ENCODE measurements at regions not wholly inside any gene's neighbourhood (a gene's known extent, or its start where the extent isn't known, plus 50 kb on each side); places are given as distances from the start of the nearest gene placed in this dataset.

DNA sequence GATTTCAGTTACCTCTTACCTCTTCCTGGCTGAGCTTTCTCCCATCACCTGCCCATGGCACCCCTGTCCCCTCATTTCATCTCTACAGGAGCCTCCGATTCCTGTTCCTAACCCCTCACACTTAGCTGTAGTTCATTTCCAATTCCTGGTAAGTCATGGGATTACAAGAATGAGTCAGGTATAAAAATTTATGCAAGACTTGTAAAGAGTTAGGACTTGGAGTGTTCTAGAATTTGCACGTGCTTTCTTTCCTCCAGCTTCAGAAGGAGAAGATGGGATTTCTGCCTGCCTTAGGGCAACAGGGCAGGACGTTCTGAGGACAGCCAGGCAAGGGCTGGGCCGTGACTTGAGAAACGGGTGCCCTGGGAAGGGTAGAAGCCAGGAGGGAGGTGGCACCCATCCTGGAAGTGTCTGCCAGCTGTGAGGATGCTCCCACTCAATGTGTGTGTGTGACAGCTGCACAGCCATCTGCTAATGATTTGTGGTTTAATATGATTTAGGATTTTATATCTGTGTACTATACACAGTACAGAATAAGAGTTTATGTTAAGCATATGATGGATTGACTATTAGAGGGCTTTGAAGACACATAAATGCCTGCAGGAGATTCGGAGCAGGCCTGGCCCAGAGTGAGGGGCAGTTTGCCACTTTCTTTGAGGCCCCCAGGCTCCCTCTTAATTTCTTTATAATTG, 81.5 kb upstream of the VIPR2 start:
- H3K27ac ChIP-seq (replicated peaks) = no peak overlapping the region
- no peaks in the 10 kb centered on the region for H3K9me3 ChIP-seq (replicated peaks)
- H3K4me3 ChIP-seq = no peak overlapping the region
- no peak for DNase-seq
- intact Hi-C loops (cut with micrococcal nuclease) = no loop called here
- peaks cover 5% of the 10 kb centered on the region for H3K4me1 ChIP-seq
- no peaks in the 10 kb centered on the region for H3K36me3 ChIP-seq
- TF ChIP-seq, protein P1, sequence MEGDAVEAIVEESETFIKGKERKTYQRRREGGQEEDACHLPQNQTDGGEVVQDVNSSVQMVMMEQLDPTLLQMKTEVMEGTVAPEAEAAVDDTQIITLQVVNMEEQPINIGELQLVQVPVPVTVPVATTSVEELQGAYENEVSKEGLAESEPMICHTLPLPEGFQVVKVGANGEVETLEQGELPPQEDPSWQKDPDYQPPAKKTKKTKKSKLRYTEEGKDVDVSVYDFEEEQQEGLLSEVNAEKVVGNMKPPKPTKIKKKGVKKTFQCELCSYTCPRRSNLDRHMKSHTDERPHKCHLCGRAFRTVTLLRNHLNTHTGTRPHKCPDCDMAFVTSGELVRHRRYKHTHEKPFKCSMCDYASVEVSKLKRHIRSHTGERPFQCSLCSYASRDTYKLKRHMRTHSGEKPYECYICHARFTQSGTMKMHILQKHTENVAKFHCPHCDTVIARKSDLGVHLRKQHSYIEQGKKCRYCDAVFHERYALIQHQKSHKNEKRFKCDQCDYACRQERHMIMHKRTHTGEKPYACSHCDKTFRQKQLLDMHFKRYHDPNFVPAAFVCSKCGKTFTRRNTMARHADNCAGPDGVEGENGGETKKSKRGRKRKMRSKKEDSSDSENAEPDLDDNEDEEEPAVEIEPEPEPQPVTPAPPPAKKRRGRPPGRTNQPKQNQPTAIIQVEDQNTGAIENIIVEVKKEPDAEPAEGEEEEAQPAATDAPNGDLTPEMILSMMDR (IDR thresholded peaks at IDR 0.05; ENCODE audit: borderline replicate concordance) = no peak
- peaks cover 4% of the 10 kb centered on the region for H3K27me3 ChIP-seq (ENCODE audit: low read depth)

DNA sequence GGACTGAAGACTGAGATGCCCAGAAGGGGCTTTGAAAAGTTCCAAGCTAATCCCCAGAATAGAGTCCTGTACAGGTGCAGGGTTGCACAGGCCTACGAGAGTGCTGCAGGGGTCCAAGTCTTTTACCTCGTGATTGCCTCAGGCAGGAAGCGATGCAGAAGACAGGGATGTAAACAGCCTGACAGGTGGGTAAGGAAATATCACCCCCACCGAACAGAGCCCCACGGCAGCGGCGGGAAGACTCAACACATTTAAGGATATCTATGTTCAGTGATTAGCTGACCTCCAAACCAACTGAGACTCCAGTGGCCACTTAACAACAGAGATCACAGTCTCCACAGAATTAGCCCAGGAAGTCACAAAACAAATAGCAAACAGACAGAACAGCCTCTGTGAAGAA, 73.9 kb upstream of the VIPR2 start:
- Histone ChIP-seq H3K4me3 (no peak overlapping the region), H3K27me3 (ENCODE audit: low read depth) (peaks cover 31% of the 10 kb centered on the region), H3K9me3 (replicated peaks) (no peaks in the 10 kb centered on the region), H3K27ac (replicated peaks) (no peak overlapping the region), H3K36me3 (no peaks in the 10 kb centered on the region), H3K4me1 (no peaks in the 10 kb centered on the region)
- no peak for DNase-seq
- TF ChIP-seq, protein P1 (IDR thresholded peaks at IDR 0.05; ENCODE audit: borderline replicate concordance) = no peak
- intact Hi-C loops (cut with micrococcal nuclease) = no loop called here

DNA sequence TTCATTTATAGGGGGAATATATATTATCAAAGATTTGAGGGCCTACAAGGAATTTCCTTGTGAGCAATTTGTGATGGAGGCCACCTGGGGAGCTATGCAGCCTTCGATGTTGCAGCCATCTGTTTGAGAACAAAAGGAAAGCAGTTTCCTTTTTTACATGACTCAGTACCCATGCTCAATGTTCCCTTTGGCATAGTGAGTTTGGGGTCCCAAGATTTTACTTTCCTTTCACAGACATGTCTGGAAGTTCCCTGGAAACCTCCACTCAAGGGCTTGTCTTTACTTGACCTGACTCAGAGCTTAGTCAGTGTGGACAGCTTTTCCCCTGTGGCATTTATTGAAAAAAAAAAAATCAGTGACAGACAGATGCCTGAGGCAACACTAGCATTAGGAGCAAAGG, 73.5 kb upstream of the VIPR2 start:
- TF ChIP-seq, protein P1 (IDR thresholded peaks at IDR 0.05; ENCODE audit: borderline replicate concordance) = no peak
- no peak for DNase-seq
- Histone ChIP-seq H3K27me3 (ENCODE audit: low read depth) (peaks cover 31% of the 10 kb centered on the region), H3K4me1 (no peaks in the 10 kb centered on the region), H3K4me3 (no peak overlapping the region), H3K27ac (replicated peaks) (no peak overlapping the region), H3K36me3 (no peaks in the 10 kb centered on the region), H3K9me3 (replicated peaks) (no peaks in the 10 kb centered on the region)
- intact Hi-C loops (cut with micrococcal nuclease) = no loop called here

DNA sequence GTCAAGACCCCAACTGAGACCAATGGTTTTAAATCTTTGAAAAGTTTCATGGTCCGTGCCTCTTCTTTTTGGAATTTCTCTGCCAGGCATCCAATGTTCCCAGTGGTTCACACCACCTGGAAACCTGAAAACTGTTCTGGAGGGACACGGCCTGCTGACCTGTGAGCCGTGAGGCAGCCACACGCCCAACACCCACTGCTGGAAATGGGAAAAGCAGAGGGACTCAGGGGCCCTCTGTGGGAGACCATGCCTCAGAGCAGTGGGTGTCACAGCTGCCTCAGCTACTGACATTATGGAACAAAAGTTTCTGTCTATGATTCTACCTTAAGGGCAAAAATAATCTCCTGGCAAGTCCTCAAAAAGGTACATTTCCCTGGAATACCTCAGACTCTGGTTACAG, 70.4 kb upstream of the VIPR2 start:
- peaks cover 27% of the 10 kb centered on the region for H3K27me3 ChIP-seq (ENCODE audit: low read depth)
- TF ChIP-seq, protein P1 (IDR thresholded peaks at IDR 0.05; ENCODE audit: borderline replicate concordance) = no peak
- no peaks in the 10 kb centered on the region for H3K9me3 ChIP-seq (replicated peaks)
- no peak overlapping the region for H3K27ac ChIP-seq (replicated peaks)
- H3K36me3 ChIP-seq = no peaks in the 10 kb centered on the region
- peaks cover 13% of the 10 kb centered on the region for H3K4me1 ChIP-seq
- intact Hi-C loops (cut with micrococcal nuclease) = no loop called here
- no peak for DNase-seq
- H3K4me3 ChIP-seq = no peak overlapping the region

DNA sequence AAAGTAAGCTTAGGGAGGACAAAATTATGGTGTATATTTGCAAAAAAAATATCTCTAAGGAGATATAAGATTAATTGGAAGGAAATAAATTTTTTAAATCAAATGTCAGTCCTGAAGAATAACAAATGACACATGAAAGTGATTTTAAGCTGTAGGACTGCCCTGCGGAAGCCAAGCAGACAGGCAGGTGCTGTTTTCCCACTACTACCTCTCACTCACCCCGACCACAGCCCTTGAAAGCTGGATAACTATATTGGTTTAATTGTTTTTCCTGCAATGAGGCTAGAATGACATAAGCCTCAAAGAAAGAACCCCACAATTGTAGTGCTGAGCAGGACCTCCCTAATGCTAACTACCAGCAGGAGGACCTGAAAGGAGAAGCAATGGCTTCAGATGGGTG, 68.6 kb upstream of the VIPR2 start:
- no peak overlapping the region for H3K4me3 ChIP-seq
- H3K27me3 ChIP-seq (ENCODE audit: low read depth) = peaks cover 27% of the 10 kb centered on the region
- TF ChIP-seq, protein P1 (IDR thresholded peaks at IDR 0.05; ENCODE audit: borderline replicate concordance) = no peak
- intact Hi-C loops (cut with micrococcal nuclease) = no loop called here
- H3K4me1 ChIP-seq = peaks cover 13% of the 10 kb centered on the region
- no peaks in the 10 kb centered on the region for H3K9me3 ChIP-seq (replicated peaks)
- no peak for DNase-seq
- H3K27ac ChIP-seq (replicated peaks) = no peak overlapping the region
- H3K36me3 ChIP-seq = no peaks in the 10 kb centered on the region
